ENCODE measurements at regions not wholly inside any gene's neighbourhood (a gene's known extent, or its start where the extent isn't known, plus 50 kb on each side); places are given as distances from the start of the nearest gene placed in this dataset.
A peak's percentile ranks its signal among the peaks of the same experiment; 100 is the strongest.
"Not testable (repeated sequence)": the region's sequence is repeated elsewhere in the genome, so short reads cannot be mapped to it uniquely, and the experiment has no call there.

- DNase-seq (ENCODE audit: low read depth, low spot score), result peak; percentile 70
These were observed 63.5 kb downstream of the PCDH18 start for GRCh38 chr4:137468836-137469235.

DNA sequence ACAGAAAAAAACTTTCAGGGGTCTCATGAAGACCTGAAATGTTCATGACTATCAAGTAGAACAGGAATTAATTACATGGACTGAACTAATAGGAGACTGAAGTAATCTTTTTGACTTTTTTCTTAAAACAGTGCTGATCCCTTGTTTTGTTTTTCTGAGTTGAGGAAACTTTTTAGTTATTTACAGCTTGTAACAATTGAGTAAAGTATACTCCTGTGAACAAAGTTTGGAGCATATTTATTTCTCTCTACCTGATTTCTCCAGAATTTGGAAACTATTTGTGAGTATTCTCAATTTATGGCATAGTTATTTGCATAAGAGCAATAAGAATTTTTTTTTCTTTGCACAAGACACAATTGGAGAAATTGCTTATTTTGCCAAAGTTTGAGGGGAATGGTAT is 64.8 kb downstream of the PCDH18 start:
- DNase-seq (ENCODE audit: low read depth, low spot score), result no peak

DNA sequence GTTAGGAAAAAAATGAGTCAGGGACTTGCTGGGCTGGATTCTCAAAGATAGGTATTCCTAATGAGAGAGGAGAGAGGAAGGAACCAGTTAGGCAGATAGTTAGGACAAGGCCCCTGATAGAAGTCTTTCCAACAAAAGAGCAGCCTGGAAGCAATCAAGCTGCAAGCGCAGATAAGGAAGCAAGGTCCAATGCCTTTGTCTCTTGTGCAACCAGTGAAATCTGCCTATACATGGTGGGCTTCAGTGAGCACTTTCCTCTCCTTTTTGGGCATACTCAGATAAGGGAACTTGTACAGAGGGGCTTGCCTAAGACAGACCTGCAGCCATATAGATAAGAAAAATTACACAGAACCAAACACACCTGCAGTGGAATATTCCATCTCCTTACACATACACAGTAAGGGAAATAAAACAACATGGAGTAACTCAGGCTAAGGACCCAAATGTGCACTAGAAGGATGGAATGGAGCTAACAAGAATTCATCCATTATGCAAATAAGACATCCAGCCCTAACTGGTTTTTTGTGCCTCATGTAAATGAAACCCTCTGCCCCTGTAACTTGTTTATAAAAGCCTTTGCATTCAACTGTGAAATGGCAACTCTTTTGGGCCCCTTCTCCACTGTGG is 68.8 kb downstream of the PCDH18 start:
- peak; percentile 35 for DNase-seq (ENCODE audit: low read depth, low spot score)

GRCh38 chr4:137455647-137456321 is 76.5 kb downstream of the PCDH18 start:
- DNase-seq (ENCODE audit: low read depth, low spot score), result no peak

DNA sequence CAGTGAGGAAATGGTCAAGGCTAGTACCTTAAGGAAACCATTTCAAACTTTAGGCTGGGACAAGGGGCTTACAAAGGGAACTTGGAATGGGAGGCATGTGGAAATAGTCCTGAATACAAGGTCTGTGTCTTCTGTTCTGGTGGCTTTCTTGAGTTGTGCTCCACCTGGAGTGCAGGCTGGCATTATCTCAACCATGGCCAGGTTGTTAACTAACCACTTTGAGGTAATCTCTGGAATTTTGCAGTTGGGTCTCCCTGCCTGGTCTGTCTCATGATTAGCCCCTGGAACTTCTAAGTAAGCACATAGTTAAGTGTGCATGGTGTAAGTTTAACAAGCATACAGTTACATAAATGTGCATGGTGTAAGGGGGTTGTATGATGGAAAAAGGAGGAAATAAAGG is 77.5 kb downstream of the PCDH18 start:
- DNase-seq (ENCODE audit: low read depth, low spot score), result peak; percentile 30

DNA sequence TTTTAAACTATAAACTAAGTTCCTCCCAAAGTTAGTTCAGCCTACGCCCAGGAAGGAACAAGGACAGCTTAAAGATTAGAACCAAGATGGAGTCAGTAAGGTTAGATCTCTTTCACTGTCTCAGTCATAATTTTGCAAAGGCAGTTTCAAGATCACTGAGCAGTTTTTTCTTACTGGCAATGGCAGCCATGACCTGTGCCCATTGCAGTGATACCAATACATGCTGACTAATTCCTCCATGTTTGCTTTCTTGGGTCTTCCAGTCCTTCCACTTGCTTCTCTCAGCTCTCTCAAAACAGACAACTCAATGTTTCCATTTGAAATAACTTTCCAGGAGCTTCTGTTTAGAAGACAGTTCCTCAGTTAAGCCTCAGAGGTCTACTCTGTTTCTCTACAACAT is 79.5 kb downstream of the PCDH18 start:
- no peak for DNase-seq (ENCODE audit: low read depth, low spot score)

GRCh38 chr4:137451172-137451825 is 81.0 kb downstream of the PCDH18 start:
- peak; percentile 33 for DNase-seq (ENCODE audit: low read depth, low spot score)

- DNase-seq (ENCODE audit: low read depth, low spot score), result no peak
These were observed 83.9 kb downstream of the PCDH18 start for GRCh38 chr4:137448402-137448801.

DNA sequence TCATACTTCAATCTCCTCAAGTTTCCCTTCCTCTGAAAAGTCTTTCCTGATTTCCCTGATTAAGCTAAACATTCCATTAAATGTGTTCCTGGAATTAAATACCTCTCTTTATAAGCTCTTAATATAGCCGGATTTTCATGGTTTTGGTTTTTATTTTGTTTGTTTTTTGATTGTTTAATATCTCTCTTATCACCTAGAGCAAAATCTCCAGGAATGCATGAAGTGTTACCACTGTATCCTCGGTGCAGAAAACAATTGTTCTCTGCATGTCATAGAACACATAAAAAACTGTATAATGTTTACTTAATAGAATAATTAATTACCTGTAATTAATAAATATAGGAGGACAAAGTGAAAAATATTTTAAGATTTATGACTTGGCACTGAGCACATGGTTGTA is 86.2 kb downstream of the PCDH18 start:
- no peak for DNase-seq (ENCODE audit: low read depth, low spot score)

- no peak for DNase-seq (ENCODE audit: low read depth, low spot score)
These were observed 89.1 kb downstream of the PCDH18 start for GRCh38 chr4:137443031-137443800.

DNA sequence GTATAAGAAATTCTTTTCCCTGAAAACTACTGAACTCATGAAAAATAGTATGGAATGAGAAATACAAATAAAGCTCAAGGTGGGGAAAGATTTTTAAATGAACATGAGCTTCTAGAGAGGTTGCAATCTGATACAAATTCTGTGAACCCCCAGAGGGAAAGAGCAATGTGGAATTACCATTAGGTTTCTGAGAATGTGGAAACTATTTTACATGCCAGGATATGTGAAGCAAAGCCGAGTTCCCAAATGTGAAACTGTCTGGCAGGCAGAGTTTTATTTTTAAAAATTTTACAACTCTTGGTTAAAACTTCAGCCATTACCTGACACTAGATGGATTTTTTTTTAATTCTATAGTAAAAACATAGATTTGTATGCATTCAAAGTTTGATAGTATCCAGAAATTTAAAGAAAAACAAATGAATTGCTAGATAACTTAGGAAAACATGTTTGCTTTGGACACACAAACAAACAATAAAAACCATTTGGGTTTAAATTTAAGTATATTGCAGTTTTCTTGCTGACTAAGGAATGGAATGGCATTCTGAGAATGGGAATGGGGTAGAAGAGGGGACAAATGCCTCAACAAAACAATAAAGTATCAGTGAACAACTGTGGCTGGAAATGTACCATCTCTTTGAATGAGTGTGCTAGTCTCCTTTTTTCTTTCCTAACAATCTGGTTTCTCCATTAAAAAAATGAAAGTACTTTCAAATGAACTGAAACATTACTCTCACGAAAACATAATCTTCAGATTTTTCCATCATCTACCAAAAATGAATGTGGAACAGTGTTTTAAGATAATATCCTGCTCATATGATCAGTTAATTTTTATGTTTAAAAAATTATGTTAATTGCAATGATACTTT is 99.6 kb downstream of the PCDH18 start:
- DNase-seq (ENCODE audit: low read depth, low spot score), result no peak

DNA sequence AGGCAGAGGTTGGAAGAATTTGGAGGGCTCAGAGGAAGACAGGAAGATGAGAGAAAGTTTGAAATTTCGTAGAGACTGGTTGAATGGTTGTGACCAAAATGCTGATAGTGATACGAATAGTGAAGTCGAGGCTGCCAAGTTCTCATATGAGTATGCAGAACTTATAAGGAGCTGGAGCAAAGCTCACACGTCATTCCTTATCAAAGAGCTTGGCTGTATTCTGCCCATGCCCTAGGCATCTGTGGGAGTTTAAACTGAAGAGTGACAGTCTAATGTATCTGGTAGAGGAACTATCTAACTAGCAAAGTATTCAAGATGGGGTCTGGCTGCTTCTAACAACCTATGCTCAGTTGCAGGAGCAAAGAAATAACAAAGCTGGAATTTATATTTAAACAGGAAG is 102.1 kb downstream of the PCDH18 start:
- DNase-seq (ENCODE audit: low read depth, low spot score), result no peak

DNA sequence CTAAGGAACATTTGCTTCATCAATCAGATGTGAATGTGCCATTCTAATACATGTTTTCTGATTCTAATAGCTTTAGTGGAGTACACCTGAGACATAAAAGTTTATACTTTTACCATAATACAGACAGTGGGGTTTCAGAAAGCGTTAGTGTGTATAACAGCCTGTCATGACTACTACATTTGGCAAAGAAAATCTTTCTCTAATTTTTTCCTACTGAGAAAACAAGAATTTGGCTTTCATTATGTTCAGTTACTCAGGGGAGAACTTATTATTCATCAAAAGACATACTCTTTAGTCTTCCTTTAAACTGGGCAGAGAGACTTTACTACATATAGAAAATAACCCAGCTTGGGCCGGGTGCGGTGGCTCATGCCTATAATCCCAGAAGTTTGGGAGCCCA is 104.9 kb downstream of the PCDH18 start:
- DNase-seq (ENCODE audit: low read depth, low spot score), result no peak

DNA sequence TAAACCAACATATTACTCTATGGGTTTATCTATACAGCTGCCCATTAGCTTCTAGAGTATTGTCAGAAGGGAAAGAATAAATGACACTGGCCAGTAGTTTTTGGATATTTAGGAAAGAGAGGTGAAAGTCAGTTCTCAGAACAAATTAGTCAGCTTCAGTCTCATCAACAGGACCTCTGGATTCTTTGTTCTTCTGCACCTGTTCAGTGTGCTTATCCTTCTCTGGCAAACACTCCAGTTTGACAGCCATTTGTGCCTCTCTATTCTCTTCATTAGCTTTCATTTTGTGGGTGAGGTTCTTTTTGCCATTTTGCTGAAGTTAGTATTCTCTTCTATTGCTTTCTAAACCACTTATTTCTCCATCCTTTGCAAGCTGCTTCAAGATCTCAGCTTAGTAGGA is 107.0 kb downstream of the PCDH18 start:
- DNase-seq (ENCODE audit: low read depth, low spot score), result no peak

GRCh38 chr4:137422666-137423065 is 109.6 kb downstream of the PCDH18 start:
- DNase-seq (ENCODE audit: low read depth, low spot score), result no peak

DNA sequence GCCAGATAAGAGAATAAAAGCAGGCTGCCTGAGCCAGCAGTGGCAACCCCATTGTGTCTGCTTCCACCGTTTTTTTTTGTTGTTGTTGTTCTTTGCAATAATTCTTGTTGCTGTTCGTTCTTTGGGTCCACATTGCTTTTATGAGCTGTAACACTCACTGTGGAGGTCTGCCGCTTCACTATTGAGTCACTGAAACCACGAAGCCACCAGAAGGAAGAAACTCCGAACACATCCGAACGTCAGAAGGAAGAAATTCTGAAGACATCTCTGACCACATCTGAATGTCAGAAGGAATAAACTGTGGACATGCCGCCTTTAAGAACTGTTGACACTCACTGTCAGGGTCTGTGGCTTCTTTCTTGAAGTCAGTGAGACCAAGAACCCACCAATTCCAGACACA is 110.5 kb downstream of the PCDH18 start:
- DNase-seq (ENCODE audit: low read depth, low spot score), result peak; percentile 4

GRCh38 chr4:137420901-137421396 is 111.3 kb downstream of the PCDH18 start:
- peak; percentile 75 for DNase-seq (ENCODE audit: low read depth, low spot score)

DNA sequence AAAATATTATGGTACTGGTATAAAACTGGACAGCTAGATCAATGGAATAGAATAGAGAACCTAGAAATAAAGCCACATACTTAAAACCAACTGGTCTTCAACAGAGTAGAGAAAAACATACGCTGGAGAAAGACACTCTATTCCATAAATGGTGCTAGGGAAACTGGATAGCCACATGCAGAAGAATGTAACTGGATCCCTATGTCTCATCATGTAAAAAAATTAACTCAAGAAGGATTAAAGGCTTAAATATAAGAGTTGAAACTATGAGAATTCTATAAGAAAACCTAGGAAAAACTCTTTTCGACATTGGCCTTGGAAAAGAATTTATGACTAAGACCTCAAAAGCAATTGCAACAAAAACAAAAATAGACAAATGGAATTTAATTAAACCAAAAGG is 114.6 kb downstream of the PCDH18 start:
- DNase-seq (ENCODE audit: low read depth, low spot score), result no peak

GRCh38 chr4:137414802-137415201 is 117.5 kb downstream of the PCDH18 start:
- DNase-seq (ENCODE audit: low read depth, low spot score), result no peak

GRCh38 chr4:137408527-137409177 is 123.6 kb downstream of the PCDH18 start:
- DNase-seq (ENCODE audit: low read depth, low spot score), result no peak

DNA sequence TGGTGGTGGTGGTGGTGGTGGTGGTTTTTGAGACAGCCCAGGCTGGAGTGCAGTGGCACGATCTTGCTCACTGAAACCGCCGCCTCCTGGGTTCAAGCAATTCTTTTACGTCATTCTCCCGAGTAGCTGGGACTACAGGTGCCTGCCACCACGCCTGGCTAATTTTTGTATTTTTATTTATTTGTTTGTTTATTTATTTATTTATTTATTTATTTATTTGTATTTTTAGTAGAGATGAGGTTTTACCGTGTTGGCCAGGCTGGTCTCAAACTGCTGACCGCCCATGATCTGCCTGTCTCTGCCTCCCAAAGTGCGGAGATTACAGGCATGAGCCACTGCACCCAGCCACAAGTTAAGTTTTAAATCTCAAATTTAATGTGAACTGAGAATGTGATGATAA is 126.5 kb downstream of the PCDH18 start:
- not testable (repeated sequence) for DNase-seq (ENCODE audit: low read depth, low spot score)

All from ELF-1 (cell line).